Breast epithelium (tissue), 3 donors: ENCODE measurements at regions not wholly inside any gene's neighbourhood (a gene's known extent, or its start where the extent isn't known, plus 50 kb on each side); places are given as distances from the start of the nearest gene placed in this dataset.

Experiments used
- POLR2A ChIP-seq: fragments of 450-650 bp; IDR thresholded peaks from one replicate; pipeline ENCODE4 v1.6.1; 2016; ENCODE audit warnings: antibody characterized with exemption, mild to moderate bottlenecking, moderate library complexity
- TF ChIP-seq, protein P1 (sequence below), 3 donors: fragments of 450-650 bp; IDR thresholded peaks; one replicate each; pipeline ENCODE4 v1.5.1; 2016 to 2017; ENCODE audit warnings: antibody characterized with exemption in 3 of 3, mild to moderate bottlenecking in 3 of 3, moderate library complexity in 3 of 3

DNA sequence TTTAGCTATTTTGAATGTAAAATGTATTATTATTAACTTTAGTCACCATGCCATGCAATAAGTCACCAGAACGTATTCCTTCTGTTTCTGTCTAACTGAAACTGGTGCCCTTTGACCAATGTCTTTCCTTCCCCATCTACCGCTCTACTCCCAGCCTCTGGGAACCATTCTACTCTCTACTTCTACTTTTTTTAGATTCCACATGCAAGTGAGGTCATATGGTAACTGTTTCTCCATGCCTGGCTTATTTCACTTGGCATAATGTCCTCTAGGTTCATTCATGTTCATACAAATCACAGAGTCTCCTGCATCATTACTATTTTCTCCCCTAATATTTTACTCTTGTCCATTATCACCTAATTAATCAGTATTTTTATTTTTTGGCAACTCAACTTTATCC lies 160.1 kb downstream of the TMX1 start:
- TF ChIP-seq, protein P1, sequence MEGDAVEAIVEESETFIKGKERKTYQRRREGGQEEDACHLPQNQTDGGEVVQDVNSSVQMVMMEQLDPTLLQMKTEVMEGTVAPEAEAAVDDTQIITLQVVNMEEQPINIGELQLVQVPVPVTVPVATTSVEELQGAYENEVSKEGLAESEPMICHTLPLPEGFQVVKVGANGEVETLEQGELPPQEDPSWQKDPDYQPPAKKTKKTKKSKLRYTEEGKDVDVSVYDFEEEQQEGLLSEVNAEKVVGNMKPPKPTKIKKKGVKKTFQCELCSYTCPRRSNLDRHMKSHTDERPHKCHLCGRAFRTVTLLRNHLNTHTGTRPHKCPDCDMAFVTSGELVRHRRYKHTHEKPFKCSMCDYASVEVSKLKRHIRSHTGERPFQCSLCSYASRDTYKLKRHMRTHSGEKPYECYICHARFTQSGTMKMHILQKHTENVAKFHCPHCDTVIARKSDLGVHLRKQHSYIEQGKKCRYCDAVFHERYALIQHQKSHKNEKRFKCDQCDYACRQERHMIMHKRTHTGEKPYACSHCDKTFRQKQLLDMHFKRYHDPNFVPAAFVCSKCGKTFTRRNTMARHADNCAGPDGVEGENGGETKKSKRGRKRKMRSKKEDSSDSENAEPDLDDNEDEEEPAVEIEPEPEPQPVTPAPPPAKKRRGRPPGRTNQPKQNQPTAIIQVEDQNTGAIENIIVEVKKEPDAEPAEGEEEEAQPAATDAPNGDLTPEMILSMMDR (IDR thresholded peaks at IDR 0.05), result no peak
- no peak for TF ChIP-seq POLR2A
